ENCODE measurements at regions not wholly inside any gene's neighbourhood (a gene's known extent, or its start where the extent isn't known, plus 50 kb on each side); places are given as distances from the start of the nearest gene placed in this dataset.

- Histone ChIP-seq H3K36me3 (ENCODE audit: control insufficient read depth, insufficient read depth, low read length) (no peaks in the 10 kb centered on the region), H3K9ac (no peak overlapping the region), H3K4me1 (no peaks in the 10 kb centered on the region), H2AFZ (no peak overlapping the region), H3K79me2 (no peaks in the 10 kb centered on the region), H3K4me3 (ENCODE audit: low read depth, low read length) (no peak overlapping the region), H3K27me3 (ENCODE audit: control insufficient read depth, insufficient read depth, low read length) (no peaks in the 10 kb centered on the region), H3K27ac (no peak overlapping the region), H3K9me3 (ENCODE audit: control insufficient read depth, low read length) (no peaks in the 10 kb centered on the region), H3K4me2 (ENCODE audit: low read length) (no peak overlapping the region)
- no peak for TF ChIP-seq CTCF (IDR thresholded peaks at IDR 0.05)
Measured at GRCh38 chr4:106451091-106451490, 82.5 kb upstream of the GIMD1 start.

- H3K36me3 ChIP-seq (ENCODE audit: control insufficient read depth, insufficient read depth, low read length): no peaks in the 10 kb centered on the region
- no peaks in the 10 kb centered on the region for H3K4me1 ChIP-seq
- no peak overlapping the region for H3K27ac ChIP-seq
- no peak overlapping the region for H3K4me2 ChIP-seq (ENCODE audit: low read length)
- TF ChIP-seq CTCF (IDR thresholded peaks at IDR 0.05): no peak
- no peaks in the 10 kb centered on the region for H3K79me2 ChIP-seq
- no peaks in the 10 kb centered on the region for H3K27me3 ChIP-seq (ENCODE audit: control insufficient read depth, insufficient read depth, low read length)
- H3K9ac ChIP-seq: no peak overlapping the region
- no peaks in the 10 kb centered on the region for H3K9me3 ChIP-seq (ENCODE audit: control insufficient read depth, low read length)
- H3K4me3 ChIP-seq (ENCODE audit: low read depth, low read length): no peak overlapping the region
- H2AFZ ChIP-seq: no peak overlapping the region
Measured at GRCh38 chr4:106450249-106450648, 81.7 kb upstream of the GIMD1 start.

DNA sequence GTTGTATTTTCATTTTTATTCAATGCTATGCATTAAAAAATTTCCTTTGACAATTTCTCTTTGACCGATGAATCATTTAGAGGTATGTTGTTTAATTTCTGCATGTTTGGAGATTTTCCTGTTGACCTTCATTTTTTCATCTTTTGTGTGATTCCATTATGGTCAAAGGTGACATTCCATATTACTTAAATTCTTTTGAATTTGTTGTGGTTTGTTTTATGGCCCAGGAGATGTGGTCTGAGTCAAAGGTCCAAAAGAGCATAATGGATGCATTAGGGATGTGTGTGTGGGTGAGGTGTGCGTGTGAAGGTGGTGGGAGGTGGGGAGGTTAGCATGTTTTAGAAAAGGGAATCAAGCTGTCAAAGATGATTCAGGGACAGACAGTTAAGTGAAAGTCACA lies 76.0 kb upstream of the GIMD1 start:
- no peaks in the 10 kb centered on the region for H3K79me2 ChIP-seq
- no peak overlapping the region for H2AFZ ChIP-seq
- no peaks in the 10 kb centered on the region for H3K27me3 ChIP-seq (ENCODE audit: control insufficient read depth, insufficient read depth, low read length)
- no peaks in the 10 kb centered on the region for H3K36me3 ChIP-seq (ENCODE audit: control insufficient read depth, insufficient read depth, low read length)
- TF ChIP-seq CTCF (IDR thresholded peaks at IDR 0.05): no peak
- no peaks in the 10 kb centered on the region for H3K9me3 ChIP-seq (ENCODE audit: control insufficient read depth, low read length)
- no peak overlapping the region for H3K4me2 ChIP-seq (ENCODE audit: low read length)
- H3K4me3 ChIP-seq (ENCODE audit: low read depth, low read length): no peak overlapping the region
- no peak overlapping the region for H3K9ac ChIP-seq
- H3K27ac ChIP-seq: no peak overlapping the region
- H3K4me1 ChIP-seq: no peaks in the 10 kb centered on the region

GRCh38 chr4:106430797-106431196 lies 62.2 kb upstream of the GIMD1 start:
- Histone ChIP-seq H3K4me2 (ENCODE audit: low read length) (no peak overlapping the region), H3K9ac (no peak overlapping the region), H2AFZ (no peak overlapping the region), H3K27ac (no peak overlapping the region), H3K4me1 (no peaks in the 10 kb centered on the region), H3K27me3 (ENCODE audit: control insufficient read depth, insufficient read depth, low read length) (no peaks in the 10 kb centered on the region), H3K9me3 (ENCODE audit: control insufficient read depth, low read length) (no peaks in the 10 kb centered on the region), H3K79me2 (no peaks in the 10 kb centered on the region), H3K36me3 (ENCODE audit: control insufficient read depth, insufficient read depth, low read length) (no peaks in the 10 kb centered on the region), H3K4me3 (ENCODE audit: low read depth, low read length) (no peak overlapping the region)
- TF ChIP-seq CTCF (IDR thresholded peaks at IDR 0.05): no peak

- no peaks in the 10 kb centered on the region for H3K4me1 ChIP-seq
- H3K4me3 ChIP-seq (ENCODE audit: low read depth, low read length): no peak overlapping the region
- no peak overlapping the region for H3K27ac ChIP-seq
- H3K9me3 ChIP-seq (ENCODE audit: control insufficient read depth, low read length): no peaks in the 10 kb centered on the region
- no peak overlapping the region for H3K9ac ChIP-seq
- no peaks in the 10 kb centered on the region for H3K27me3 ChIP-seq (ENCODE audit: control insufficient read depth, insufficient read depth, low read length)
- H3K36me3 ChIP-seq (ENCODE audit: control insufficient read depth, insufficient read depth, low read length): no peaks in the 10 kb centered on the region
- no peak for TF ChIP-seq CTCF (IDR thresholded peaks at IDR 0.05)
- H3K4me2 ChIP-seq (ENCODE audit: low read length): no peak overlapping the region
- no peak overlapping the region for H2AFZ ChIP-seq
- H3K79me2 ChIP-seq: no peaks in the 10 kb centered on the region
Measured at GRCh38 chr4:106429885-106430284, 61.3 kb upstream of the GIMD1 start.

Measured in parathyroid adenoma (tissue), 2 donors.